H9 (cell line): ENCODE measurements at regions not wholly inside any gene's neighbourhood (a gene's known extent, or its start where the extent isn't known, plus 50 kb on each side); places are given as distances from the start of the nearest gene placed in this dataset.

Experiments used
- DNase-seq: peaks from one replicate; pipeline ENCODE4 v3.0.0-alpha.2; 2017
- H2AFZ ChIP-seq: one replicate; pipeline ENCODE4 v1.6.1; 2013; ENCODE audit warnings: mild to moderate bottlenecking, low read length, control low read depth, moderate library complexity
- H2AK5ac ChIP-seq: 2 replicates; pipeline ENCODE4 v1.6.1; 2013; ENCODE audit warnings: low read length, control low read depth, mixed read lengths; ENCODE audit not compliant: insufficient read length
- H2BK120ac ChIP-seq: one replicate; pipeline ENCODE4 v1.6.1; 2013; ENCODE audit warnings: low read depth, mild to moderate bottlenecking, low read length, control low read depth, inconsistent platforms; ENCODE audit not compliant: poor library complexity, severe bottlenecking
- H2BK12ac ChIP-seq: 2 replicates; pipeline ENCODE4 v1.6.1; 2013; ENCODE audit warnings: low read length, control low read depth, mixed read lengths, low read depth; ENCODE audit not compliant: insufficient read length
- H2BK15ac ChIP-seq: 2 replicates; pipeline ENCODE4 v1.6.1; 2013; ENCODE audit warnings: low read depth, low read length, control low read depth
- H2BK20ac ChIP-seq: one replicate; pipeline ENCODE4 v1.6.1; 2013; ENCODE audit warnings: low read depth, mild to moderate bottlenecking, low read length, control low read depth, inconsistent platforms; ENCODE audit not compliant: poor library complexity, severe bottlenecking
- H2BK5ac ChIP-seq: 2 replicates; pipeline ENCODE4 v1.6.1; 2013; ENCODE audit warnings: low read length, control low read depth, mixed read lengths; ENCODE audit not compliant: insufficient read length
- H3K14ac ChIP-seq: 2 replicates; pipeline ENCODE4 v1.6.1; 2013; ENCODE audit warnings: low read length, control low read depth; ENCODE audit not compliant: insufficient read depth
- H3K18ac ChIP-seq: 2 replicates; pipeline ENCODE4 v1.6.1; 2013; ENCODE audit warnings: low read depth, mild to moderate bottlenecking, mixed read lengths, low read length, control low read depth; ENCODE audit not compliant: insufficient read length
- H3K23ac ChIP-seq: 2 replicates; pipeline ENCODE4 v1.6.1; 2013; ENCODE audit warnings: low read length, control low read depth, mixed read lengths, low read depth; ENCODE audit not compliant: insufficient read length
- H3K23me2 ChIP-seq: 2 replicates; pipeline ENCODE4 v1.6.1; 2013; ENCODE audit warnings: low read depth, mild to moderate bottlenecking, mixed read lengths, low read length, control low read depth; ENCODE audit not compliant: insufficient read length, poor library complexity, severe bottlenecking
- H3K27ac ChIP-seq: 2 replicates; pipeline ENCODE4 v1.5.1; 2013; ENCODE audit warnings: low read length, control low read depth, mixed read lengths, low read depth; ENCODE audit not compliant: insufficient read length
- H3K27me3 ChIP-seq: 2 replicates; pipeline ENCODE4 v1.6.1; 2013; ENCODE audit warnings: low read length, control low read depth, inconsistent platforms; ENCODE audit not compliant: insufficient read depth
- H3K4ac ChIP-seq: 2 replicates; pipeline ENCODE4 v1.6.1; 2013; ENCODE audit warnings: low read depth, mild to moderate bottlenecking, control low read depth, inconsistent platforms, low read length, moderate library complexity
- H3K4me1 ChIP-seq: 2 replicates; pipeline ENCODE4 v1.6.1; 2013; ENCODE audit warnings: low read length, control low read depth, inconsistent platforms; ENCODE audit not compliant: insufficient read depth
- H3K4me2 ChIP-seq: 2 replicates; pipeline ENCODE4 v1.6.1; 2013; ENCODE audit warnings: low read length, control low read depth, mixed read lengths; ENCODE audit not compliant: insufficient read length, insufficient read depth
- H3K56ac ChIP-seq: 2 replicates; pipeline ENCODE4 v1.6.1; 2013; ENCODE audit warnings: low read depth, mild to moderate bottlenecking, mixed read lengths, low read length, control low read depth; ENCODE audit not compliant: insufficient read length
- H3K79me1 ChIP-seq: 2 replicates; pipeline ENCODE4 v1.6.1; 2013; ENCODE audit warnings: low read depth, mild to moderate bottlenecking, moderate library complexity, low read length, control low read depth, inconsistent platforms; ENCODE audit not compliant: insufficient read depth, poor library complexity, severe bottlenecking
- H3K79me2 ChIP-seq: 2 replicates; pipeline ENCODE4 v1.6.1; 2013; ENCODE audit warnings: low read length, control low read depth, inconsistent platforms; ENCODE audit not compliant: insufficient read depth
- H3K9ac ChIP-seq: 2 replicates; pipeline ENCODE4 v1.6.1; 2013; ENCODE audit warnings: low read length, control low read depth, mixed read lengths; ENCODE audit not compliant: insufficient read length; ENCODE audit errors: extremely low read depth
- H3K9me3 ChIP-seq: one replicate; pipeline ENCODE4 v1.6.1; 2013; ENCODE audit warnings: low read depth, low read length, inconsistent platforms; ENCODE audit not compliant: control insufficient read depth
- H3T11ph ChIP-seq: one replicate; pipeline ENCODE4 v1.6.1; 2013; ENCODE audit warnings: mild to moderate bottlenecking, low read length, control low read depth, inconsistent platforms
- H4K20me1 ChIP-seq: one replicate; pipeline ENCODE4 v1.6.1; 2013; ENCODE audit not compliant: control insufficient read depth, insufficient read length, insufficient read depth
- H4K5ac ChIP-seq: 2 replicates; pipeline ENCODE4 v1.6.1; 2013; ENCODE audit warnings: low read depth, mild to moderate bottlenecking, mixed read lengths, low read length, control low read depth; ENCODE audit not compliant: insufficient read length
- H4K8ac ChIP-seq: replicated peaks from 2 replicates; pipeline ENCODE4 v1.6.1; 2013; ENCODE audit warnings: low read length, control low read depth, mixed read lengths, low read depth; ENCODE audit not compliant: insufficient read length
- H4K91ac ChIP-seq: 2 replicates; pipeline ENCODE4 v1.6.1; 2013; ENCODE audit warnings: low read depth, mild to moderate bottlenecking, moderate library complexity, mixed read lengths, low read length, control low read depth; ENCODE audit not compliant: insufficient read length
- H3K27ac Mint-ChIP-seq, 3 experiments: 2 replicates in 2 of 3; 3 replicates in 1 of 3; pipeline ENCODE4 v1.8.0; 2020 to 2021; ENCODE audit warnings: mixed read lengths in 3 of 3, mild to moderate bottlenecking in 1 of 3, moderate library complexity in 1 of 3
- H3K27me3 Mint-ChIP-seq: 2 replicates; pipeline ENCODE4 v1.8.0; 2021; ENCODE audit warnings: low read depth, mild to moderate bottlenecking, moderate library complexity, mixed read lengths
- H3K36me3 Mint-ChIP-seq, 3 experiments: 2 replicates in 2 of 3; 3 replicates in 1 of 3; pipeline ENCODE4 v1.8.0; 2020 to 2021; ENCODE audit warnings: low read depth in 3 of 3, mixed read lengths in 3 of 3; ENCODE audit not compliant: insufficient read depth in 1 of 3
- H3K4me1 Mint-ChIP-seq, 2 experiments: 2 replicates each; pipeline ENCODE4 v1.8.0; 2020; ENCODE audit warnings: mixed read lengths in 2 of 2
- H3K4me3 Mint-ChIP-seq, 2 experiments: 2 replicates in 1 of 2; 3 replicates in 1 of 2; pipeline ENCODE4 v1.8.0; 2020 to 2021; ENCODE audit warnings: mild to moderate bottlenecking in 2 of 2, mixed read lengths in 2 of 2, moderate library complexity in 1 of 2
- H3K9me3 Mint-ChIP-seq, 2 experiments: 2 replicates in 1 of 2; 3 replicates in 1 of 2; pipeline ENCODE4 v1.8.0; 2020; ENCODE audit warnings: mild to moderate bottlenecking in 2 of 2, mixed read lengths in 2 of 2, moderate library complexity in 1 of 2
- WGBS: extraction: QIAGEN DNeasy Blood & Tissue Kit; methylation state at CpG from one replicate; pipeline ENCODE4 v1.1.7; 2013; ENCODE audit warnings: missing lambda C conversion rate, low lambda C conversion rate, mixed read lengths; ENCODE audit not compliant: insufficient read length; ENCODE audit errors: extremely low coverage; 5-methylcytosine and 5-hydroxymethylcytosine counted together
- TF ChIP-seq, protein P1 (sequence below): fragments of 200-600 bp; sonication (generic); conservative IDR thresholded peaks from 3 replicates; pipeline ENCODE4 v1.8.0; 2021; ENCODE audit warnings: antibody characterized with exemption, mild to moderate bottlenecking

DNA sequence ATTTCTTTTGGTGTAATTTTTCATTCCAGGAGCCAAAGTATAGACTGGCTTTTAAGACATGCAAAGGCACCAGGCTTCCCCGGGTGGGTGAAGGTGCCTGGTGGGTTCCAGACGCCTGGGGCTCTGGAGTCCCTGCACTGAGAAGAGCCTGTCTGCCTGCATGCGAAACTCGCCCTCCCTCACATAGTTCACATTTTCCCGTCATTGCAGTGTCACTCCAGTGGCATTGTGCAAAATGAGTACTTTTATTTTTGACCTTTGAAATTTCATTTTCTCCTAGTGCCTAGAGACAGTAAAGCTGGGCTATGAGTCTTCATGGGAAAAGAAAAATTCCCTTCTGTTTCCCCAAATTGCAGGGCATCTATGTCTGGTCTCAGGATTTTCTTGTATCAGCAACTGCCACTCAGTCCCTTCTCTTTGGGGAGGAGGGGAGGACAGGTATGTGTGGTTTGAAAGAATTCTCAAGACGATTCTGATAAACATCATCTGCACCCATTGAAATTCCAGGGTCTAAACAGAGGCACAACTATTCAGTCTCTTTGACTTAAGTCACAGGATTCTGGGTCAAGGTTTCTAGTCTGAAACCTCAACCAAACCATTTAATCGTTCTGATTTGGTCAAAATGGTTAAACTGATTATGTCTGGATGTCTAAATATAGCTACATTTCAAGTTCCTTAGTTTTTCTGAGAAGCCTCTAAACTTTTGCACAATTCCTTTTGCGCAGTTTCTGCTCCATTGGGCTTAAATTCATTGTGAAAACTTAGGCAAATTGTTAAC lies 107.8 kb downstream of the CYP26A1 start:
- H3K79me1 ChIP-seq, result no peaks in the 10 kb centered on the region
- no peak overlapping the region for H2BK15ac ChIP-seq
- TF ChIP-seq, protein P1, sequence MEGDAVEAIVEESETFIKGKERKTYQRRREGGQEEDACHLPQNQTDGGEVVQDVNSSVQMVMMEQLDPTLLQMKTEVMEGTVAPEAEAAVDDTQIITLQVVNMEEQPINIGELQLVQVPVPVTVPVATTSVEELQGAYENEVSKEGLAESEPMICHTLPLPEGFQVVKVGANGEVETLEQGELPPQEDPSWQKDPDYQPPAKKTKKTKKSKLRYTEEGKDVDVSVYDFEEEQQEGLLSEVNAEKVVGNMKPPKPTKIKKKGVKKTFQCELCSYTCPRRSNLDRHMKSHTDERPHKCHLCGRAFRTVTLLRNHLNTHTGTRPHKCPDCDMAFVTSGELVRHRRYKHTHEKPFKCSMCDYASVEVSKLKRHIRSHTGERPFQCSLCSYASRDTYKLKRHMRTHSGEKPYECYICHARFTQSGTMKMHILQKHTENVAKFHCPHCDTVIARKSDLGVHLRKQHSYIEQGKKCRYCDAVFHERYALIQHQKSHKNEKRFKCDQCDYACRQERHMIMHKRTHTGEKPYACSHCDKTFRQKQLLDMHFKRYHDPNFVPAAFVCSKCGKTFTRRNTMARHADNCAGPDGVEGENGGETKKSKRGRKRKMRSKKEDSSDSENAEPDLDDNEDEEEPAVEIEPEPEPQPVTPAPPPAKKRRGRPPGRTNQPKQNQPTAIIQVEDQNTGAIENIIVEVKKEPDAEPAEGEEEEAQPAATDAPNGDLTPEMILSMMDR, result no peak
- no peak overlapping the region for H2BK5ac ChIP-seq
- no peaks in the 10 kb centered on the region for H3K9me3 ChIP-seq
- H4K8ac ChIP-seq, result no peak overlapping the region
- no peak overlapping the region for H4K5ac ChIP-seq
- H2AK5ac ChIP-seq, result no peak overlapping the region
- H3K23ac ChIP-seq, result no peak overlapping the region
- H3K4me1 ChIP-seq, result no peaks in the 10 kb centered on the region
- H3K18ac ChIP-seq, result no peak overlapping the region
- no peak overlapping the region for H2AFZ ChIP-seq
- no peak overlapping the region for H3K56ac ChIP-seq
- Mint-ChIP-seq H3K36me3 (no peaks in the 10 kb centered on the region; a peak in 1 of 7 replicates), H3K27me3 (peaks cover 7% of the 10 kb centered on the region), H3K27ac (peak overlapping the region in 1 of 3 experiments; percentile 46; a peak in 2 of 7 replicates), H3K4me3 (no peak overlapping the region), H3K9me3 (no peaks in the 10 kb centered on the region), H3K4me1 (peaks cover 12% of the 10 kb centered on the region in 2 experiments)
- no peak overlapping the region for H2BK20ac ChIP-seq
- H2BK12ac ChIP-seq, result no peak overlapping the region
- no peak overlapping the region for H3K9ac ChIP-seq
- no peak overlapping the region for H2BK120ac ChIP-seq
- no peak overlapping the region for H4K91ac ChIP-seq
- H3K27me3 ChIP-seq, result no peaks in the 10 kb centered on the region
- WGBS, result no CpG with 5 or more reads among the region's 8 CpGs
- no peaks in the 10 kb centered on the region for H3K79me2 ChIP-seq
- no peak overlapping the region for H3K4ac ChIP-seq
- H3K23me2 ChIP-seq, result no peaks in the 10 kb centered on the region
- H3K27ac ChIP-seq, result no peak overlapping the region
- no peaks in the 10 kb centered on the region for H4K20me1 ChIP-seq
- DNase-seq, result no peak
- H3K4me2 ChIP-seq, result no peak overlapping the region
- no peak overlapping the region for H3K14ac ChIP-seq
- H3T11ph ChIP-seq, result no peak overlapping the region
